ENCODE measurements at regions not wholly inside any gene's neighbourhood (a gene's known extent, or its start where the extent isn't known, plus 50 kb on each side); places are given as distances from the start of the nearest gene placed in this dataset.

DNA sequence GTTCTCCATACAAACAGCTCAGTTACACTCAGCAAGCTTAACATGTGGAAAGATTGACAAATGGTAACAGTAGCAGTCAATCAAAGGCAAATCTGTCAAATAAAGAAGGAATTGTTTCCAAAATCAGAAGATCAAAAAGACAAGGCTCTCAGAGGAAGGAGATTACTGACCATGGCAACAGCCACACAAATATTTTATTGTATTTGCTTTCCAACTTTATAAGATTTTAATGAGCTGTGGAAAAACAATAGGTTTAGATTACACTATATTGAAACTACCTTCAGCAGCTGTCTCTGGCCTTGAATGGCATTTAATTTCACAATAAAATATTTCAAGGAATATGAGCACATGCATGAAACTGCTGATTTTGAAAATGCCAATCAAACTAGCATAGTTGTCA, 1143.9 kb upstream of the GJE1 start:
- H3K36me3 Mint-ChIP-seq (ENCODE audit: low read depth): no peaks in the 10 kb centered on the region
- peaks cover 7% of the 10 kb centered on the region for H3K27me3 Mint-ChIP-seq
- no peaks in the 10 kb centered on the region for H3K4me1 Mint-ChIP-seq
- H3K4me3 Mint-ChIP-seq: no peak overlapping the region
- no peak for ATAC-seq
- no peak for DNase-seq
- H3K9me3 ChIP-seq (ENCODE audit: control insufficient read depth, low read length, poor library complexity, severe bottlenecking): no peaks in the 10 kb centered on the region
- H3K27ac Mint-ChIP-seq: no peak overlapping the region

- DNase-seq (no peak), ATAC-seq (no peak)
- no peaks in the 10 kb centered on the region for H3K9me3 ChIP-seq (ENCODE audit: control insufficient read depth, low read length, poor library complexity, severe bottlenecking)
- no peaks in the 10 kb centered on the region for H3K36me3 Mint-ChIP-seq (ENCODE audit: low read depth)
- H3K4me3 Mint-ChIP-seq: peak overlapping the region; percentile 1
- peaks cover 7% of the 10 kb centered on the region for H3K27me3 Mint-ChIP-seq
- no peak overlapping the region for H3K27ac Mint-ChIP-seq
- H3K4me1 Mint-ChIP-seq: no peaks in the 10 kb centered on the region
Observed at GRCh38 chr6:140987364-140988155, 1145.2 kb upstream of the GJE1 start.

DNA sequence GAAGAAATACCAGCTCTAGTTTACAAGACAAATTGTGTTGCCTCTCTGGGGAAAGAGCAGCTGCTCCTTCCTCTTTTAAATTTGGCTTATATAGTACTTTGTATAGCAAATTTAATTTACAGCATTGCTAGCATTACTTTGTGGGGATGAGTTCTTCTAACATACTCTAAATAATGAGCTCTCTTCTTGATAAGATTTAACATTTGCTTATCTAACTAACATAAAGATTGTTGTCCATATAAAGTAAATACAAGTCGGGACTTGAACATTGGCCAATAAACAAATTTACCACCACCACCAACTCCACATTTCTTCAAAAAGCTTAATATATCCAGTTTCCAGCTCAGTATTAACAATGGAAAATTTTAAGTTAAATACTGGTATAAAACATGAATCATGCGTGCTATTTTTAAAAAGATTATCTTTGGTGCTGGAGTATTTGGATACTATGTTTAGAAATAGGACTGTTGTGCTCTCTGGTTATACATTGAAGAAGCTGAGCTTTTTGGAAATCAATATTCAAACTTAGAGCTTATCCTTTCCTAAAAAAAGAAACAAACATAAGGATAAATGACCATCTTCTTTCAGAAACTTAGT, 1146.9 kb upstream of the GJE1 start:
- Mint-ChIP-seq H3K36me3 (ENCODE audit: low read depth) (no peaks in the 10 kb centered on the region), H3K27ac (no peak overlapping the region), H3K4me1 (no peaks in the 10 kb centered on the region), H3K4me3 (no peak overlapping the region), H3K27me3 (peaks cover 7% of the 10 kb centered on the region)
- ATAC-seq (no peak), DNase-seq (no peak)
- H3K9me3 ChIP-seq (ENCODE audit: control insufficient read depth, low read length, poor library complexity, severe bottlenecking): no peaks in the 10 kb centered on the region

DNA sequence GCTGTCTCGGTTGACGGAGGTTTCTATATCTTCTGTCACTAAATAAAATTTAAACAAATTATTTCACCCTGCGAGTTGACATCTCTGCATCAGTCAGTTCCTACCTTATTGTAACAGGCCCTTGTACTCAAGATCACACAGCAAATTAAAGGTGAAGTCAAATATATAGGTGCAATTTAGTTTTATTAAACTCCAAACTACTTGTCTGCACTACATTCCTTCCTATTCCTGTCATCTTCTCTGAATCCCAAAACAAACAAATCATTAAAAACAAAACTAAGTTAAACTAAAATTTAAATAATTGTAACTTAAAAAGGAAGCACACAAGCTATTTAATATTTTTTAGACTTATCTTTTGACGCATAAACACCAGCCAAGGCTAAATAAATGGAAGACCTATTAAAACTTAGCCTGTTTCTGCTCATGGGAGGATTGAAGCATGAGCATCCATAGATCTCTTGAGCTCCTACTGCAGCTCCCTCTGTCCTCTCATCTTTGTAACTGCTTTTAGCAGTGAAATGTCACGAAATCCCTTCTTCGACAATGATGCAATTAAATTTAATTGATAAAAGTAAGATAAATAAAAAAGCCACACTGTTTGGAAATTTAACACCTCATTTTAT, 1152.3 kb upstream of the GJE1 start:
- H3K27ac Mint-ChIP-seq: no peak overlapping the region
- no peak for ATAC-seq
- no peaks in the 10 kb centered on the region for H3K4me1 Mint-ChIP-seq
- H3K4me3 Mint-ChIP-seq: no peak overlapping the region
- H3K36me3 Mint-ChIP-seq (ENCODE audit: low read depth): peaks cover 3% of the 10 kb centered on the region
- no peaks in the 10 kb centered on the region for H3K9me3 ChIP-seq (ENCODE audit: control insufficient read depth, low read length, poor library complexity, severe bottlenecking)
- no peaks in the 10 kb centered on the region for H3K27me3 Mint-ChIP-seq
- DNase-seq: no peak

- H3K27me3 Mint-ChIP-seq: no peaks in the 10 kb centered on the region
- DNase-seq (no peak), ATAC-seq (no peak)
- H3K4me1 Mint-ChIP-seq: no peaks in the 10 kb centered on the region
- no peak overlapping the region for H3K27ac Mint-ChIP-seq
- H3K9me3 ChIP-seq (ENCODE audit: control insufficient read depth, low read length, poor library complexity, severe bottlenecking): no peaks in the 10 kb centered on the region
- H3K36me3 Mint-ChIP-seq (ENCODE audit: low read depth): peaks cover 3% of the 10 kb centered on the region
- H3K4me3 Mint-ChIP-seq: no peak overlapping the region
Observed at GRCh38 chr6:140979642-140980091, 1153.1 kb upstream of the GJE1 start.

GRCh38 chr6:140977403-140977802, 1155.3 kb upstream of the GJE1 start:
- no peak overlapping the region for H3K27ac Mint-ChIP-seq
- no peaks in the 10 kb centered on the region for H3K4me1 Mint-ChIP-seq
- peaks cover 3% of the 10 kb centered on the region for H3K36me3 Mint-ChIP-seq (ENCODE audit: low read depth)
- ATAC-seq (no peak), DNase-seq (no peak)
- H3K9me3 ChIP-seq (ENCODE audit: control insufficient read depth, low read length, poor library complexity, severe bottlenecking): no peaks in the 10 kb centered on the region
- H3K27me3 Mint-ChIP-seq: no peaks in the 10 kb centered on the region
- H3K4me3 Mint-ChIP-seq: no peak overlapping the region

DNA sequence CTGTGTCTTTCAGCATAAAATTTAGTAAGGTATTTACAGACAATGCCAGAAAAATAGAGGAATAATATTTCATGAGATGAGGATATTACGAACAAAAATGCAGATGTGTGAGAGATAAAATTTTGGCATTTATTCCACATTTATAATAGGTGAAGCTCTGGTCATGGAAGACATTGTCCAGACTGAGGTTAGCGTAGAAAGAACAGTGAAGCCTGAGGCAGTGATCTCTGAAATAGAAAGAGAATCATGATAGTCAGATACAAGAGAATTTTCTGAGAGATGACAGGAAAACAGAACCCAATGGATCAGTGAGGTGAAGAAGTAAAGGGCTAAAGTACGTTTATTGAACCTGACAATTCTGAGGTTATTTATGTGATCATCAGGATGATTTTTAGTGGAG, 1155.9 kb upstream of the GJE1 start:
- Mint-ChIP-seq H3K36me3 (ENCODE audit: low read depth) (peaks cover 3% of the 10 kb centered on the region), H3K27me3 (no peaks in the 10 kb centered on the region), H3K27ac (no peak overlapping the region), H3K4me3 (no peak overlapping the region), H3K4me1 (no peaks in the 10 kb centered on the region)
- no peak for ATAC-seq
- DNase-seq: no peak
- H3K9me3 ChIP-seq (ENCODE audit: control insufficient read depth, low read length, poor library complexity, severe bottlenecking): no peaks in the 10 kb centered on the region

DNA sequence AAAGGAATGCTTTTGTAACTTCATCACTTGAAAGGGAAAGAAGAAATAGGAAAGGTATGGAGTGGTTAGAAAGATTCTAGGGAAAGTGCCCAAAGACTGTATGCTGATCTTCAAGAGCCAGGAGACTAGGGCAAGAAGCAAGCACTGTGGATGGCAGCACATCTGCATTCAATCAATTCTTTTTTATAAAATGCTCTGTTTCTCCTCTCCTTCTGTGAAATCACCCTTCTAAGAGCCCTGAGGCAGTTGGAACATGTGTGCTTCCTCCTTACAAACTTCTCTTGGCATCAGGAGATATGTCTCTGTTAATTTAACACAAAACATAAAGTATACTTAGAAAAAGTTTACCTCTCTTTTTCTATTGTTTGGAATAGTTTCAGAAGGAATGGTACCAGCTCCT, 1162.2 kb upstream of the GJE1 start:
- Mint-ChIP-seq H3K27ac (no peak overlapping the region), H3K4me1 (no peaks in the 10 kb centered on the region), H3K4me3 (no peak overlapping the region), H3K36me3 (ENCODE audit: low read depth) (no peaks in the 10 kb centered on the region), H3K27me3 (no peaks in the 10 kb centered on the region)
- DNase-seq (no peak), ATAC-seq (no peak)
- no peaks in the 10 kb centered on the region for H3K9me3 ChIP-seq (ENCODE audit: control insufficient read depth, low read length, poor library complexity, severe bottlenecking)

DNA sequence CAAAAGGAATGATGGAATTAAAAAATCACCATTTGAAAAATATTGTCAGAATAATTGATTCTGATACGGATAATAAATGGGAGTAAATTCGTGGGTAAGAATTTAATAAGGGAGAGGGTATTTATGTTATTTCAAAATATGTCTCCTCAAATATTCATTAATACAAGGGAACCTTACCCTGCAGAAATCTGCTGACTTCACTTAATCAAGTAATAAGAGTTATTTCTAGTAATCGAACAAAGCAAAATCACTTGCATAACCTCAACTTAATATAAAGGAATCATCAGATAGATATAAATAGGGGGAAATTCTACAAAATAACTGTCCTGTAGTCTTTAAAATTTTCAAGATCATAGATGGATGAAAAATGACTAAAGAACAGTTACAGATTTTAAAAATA, 1164.7 kb upstream of the GJE1 start:
- ATAC-seq: no peak
- no peaks in the 10 kb centered on the region for H3K27me3 Mint-ChIP-seq
- no peak overlapping the region for H3K4me3 Mint-ChIP-seq
- H3K27ac Mint-ChIP-seq: no peak overlapping the region
- no peak for DNase-seq
- no peaks in the 10 kb centered on the region for H3K36me3 Mint-ChIP-seq (ENCODE audit: low read depth)
- H3K9me3 ChIP-seq (ENCODE audit: control insufficient read depth, low read length, poor library complexity, severe bottlenecking): no peaks in the 10 kb centered on the region
- H3K4me1 Mint-ChIP-seq: no peaks in the 10 kb centered on the region

DNA sequence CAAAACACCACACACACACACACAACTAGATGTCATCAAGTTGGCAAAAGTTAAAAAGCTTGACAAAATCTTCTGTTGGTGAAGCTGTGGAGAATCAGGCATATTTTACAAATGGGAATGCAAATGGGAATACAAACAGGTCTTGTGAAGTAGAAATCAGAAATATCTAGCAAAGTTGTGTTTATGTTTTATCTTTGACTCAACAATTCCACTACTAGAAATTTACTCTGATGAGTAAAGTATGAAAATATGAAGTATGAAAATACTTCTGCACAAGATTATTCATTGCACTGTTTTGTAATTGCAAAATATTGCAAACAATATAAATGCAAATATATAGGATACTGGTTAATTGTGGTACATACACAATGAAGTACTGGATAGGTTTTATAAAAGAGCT, 1166.0 kb upstream of the GJE1 start:
- Mint-ChIP-seq H3K27ac (no peak overlapping the region), H3K4me3 (no peak overlapping the region), H3K36me3 (ENCODE audit: low read depth) (no peaks in the 10 kb centered on the region), H3K27me3 (no peaks in the 10 kb centered on the region), H3K4me1 (no peaks in the 10 kb centered on the region)
- H3K9me3 ChIP-seq (ENCODE audit: control insufficient read depth, low read length, poor library complexity, severe bottlenecking): no peaks in the 10 kb centered on the region
- ATAC-seq: no peak
- no peak for DNase-seq

DNA sequence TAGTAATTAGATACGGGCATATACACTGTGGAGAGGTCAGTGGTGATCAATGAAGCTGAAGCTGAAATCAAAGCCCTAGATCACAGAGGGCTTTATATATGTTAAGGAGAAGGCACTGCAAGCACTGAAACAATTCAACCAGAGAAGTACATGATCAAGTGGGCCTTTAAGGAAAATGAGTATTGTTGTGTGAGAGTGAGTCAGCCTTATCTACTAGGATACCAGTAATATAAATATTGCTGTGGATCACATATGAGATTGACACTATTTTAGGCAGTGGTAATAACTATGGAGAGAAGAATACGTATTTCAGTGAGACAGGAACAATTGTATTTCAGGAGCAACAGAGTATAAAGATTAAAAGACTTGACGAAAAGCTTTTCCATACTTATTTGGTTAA, 1172.2 kb upstream of the GJE1 start:
- Mint-ChIP-seq H3K27ac (no peak overlapping the region), H3K4me1 (peaks cover 2% of the 10 kb centered on the region), H3K36me3 (ENCODE audit: low read depth) (no peaks in the 10 kb centered on the region), H3K27me3 (no peaks in the 10 kb centered on the region), H3K4me3 (no peak overlapping the region)
- ATAC-seq (no peak), DNase-seq (no peak)
- H3K9me3 ChIP-seq (ENCODE audit: control insufficient read depth, low read length, poor library complexity, severe bottlenecking): no peaks in the 10 kb centered on the region

DNA sequence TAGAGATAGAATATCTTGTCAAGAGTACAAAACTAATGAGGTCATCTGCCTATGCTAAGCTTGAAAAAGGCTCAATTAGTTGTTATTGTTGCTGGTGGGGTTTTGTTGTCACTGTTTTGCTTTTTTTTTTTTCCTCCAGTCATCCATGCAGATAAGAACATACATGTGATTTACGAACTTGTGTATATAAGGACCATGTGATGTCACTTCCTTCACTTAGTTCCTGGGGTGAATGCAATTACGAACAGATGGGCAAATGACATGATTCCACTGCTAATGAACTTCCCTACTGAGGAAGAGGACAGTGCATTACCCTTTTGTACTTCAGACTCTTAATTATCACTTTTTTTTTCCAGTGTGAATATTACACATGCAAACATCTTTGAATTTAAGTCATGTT, 1175.3 kb upstream of the GJE1 start:
- DNase-seq (no peak), ATAC-seq (no peak)
- Mint-ChIP-seq H3K27me3 (no peaks in the 10 kb centered on the region), H3K27ac (no peak overlapping the region), H3K4me3 (no peak overlapping the region), H3K4me1 (peaks cover 2% of the 10 kb centered on the region), H3K36me3 (ENCODE audit: low read depth) (no peaks in the 10 kb centered on the region)
- H3K9me3 ChIP-seq (ENCODE audit: control insufficient read depth, low read length, poor library complexity, severe bottlenecking): no peaks in the 10 kb centered on the region

DNA sequence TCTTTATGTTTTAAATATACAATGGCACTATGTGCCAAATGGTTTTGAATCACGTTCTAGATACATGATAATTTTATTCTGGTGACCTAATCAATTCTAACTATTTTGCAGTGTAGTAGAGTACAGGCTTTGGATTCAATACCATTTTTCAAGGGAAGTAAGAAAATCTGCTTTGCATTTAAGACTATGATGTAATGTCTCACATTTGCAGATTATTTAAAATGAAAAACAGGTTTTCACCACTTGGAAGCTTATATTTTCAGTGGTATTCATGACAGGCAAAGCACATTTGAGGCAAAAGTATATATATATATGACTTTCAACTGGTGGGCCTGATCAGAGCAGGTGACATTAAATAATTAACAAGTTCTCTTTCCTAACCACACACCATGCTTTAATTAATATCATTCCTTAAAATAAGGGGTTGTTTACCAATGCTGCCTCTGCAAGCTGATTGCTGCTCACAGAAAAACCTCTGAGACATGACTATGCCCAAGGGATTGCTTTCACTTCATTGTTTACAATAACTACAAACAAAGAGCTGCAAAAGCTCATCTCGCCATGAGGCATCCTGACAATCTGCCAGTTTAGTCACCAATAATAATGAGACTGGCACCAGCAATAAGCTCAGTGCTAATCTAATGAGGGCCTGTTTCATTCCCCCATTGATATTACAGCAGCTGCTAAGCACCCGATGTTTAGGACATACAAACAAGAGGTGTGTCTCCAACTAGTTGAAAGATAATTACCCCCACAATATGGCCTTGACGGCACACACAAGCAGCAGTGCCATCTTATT, 1176.0 kb upstream of the GJE1 start:
- Mint-ChIP-seq H3K4me3 (no peak overlapping the region), H3K27ac (no peak overlapping the region), H3K36me3 (ENCODE audit: low read depth) (no peaks in the 10 kb centered on the region), H3K27me3 (no peaks in the 10 kb centered on the region), H3K4me1 (peaks cover 2% of the 10 kb centered on the region)
- no peaks in the 10 kb centered on the region for H3K9me3 ChIP-seq (ENCODE audit: control insufficient read depth, low read length, poor library complexity, severe bottlenecking)
- no peak for ATAC-seq
- no peak for DNase-seq

Data from T-helper 17 cell (primary cell).